HL-60 (cell line): ENCODE measurements at regions not wholly inside any gene's neighbourhood (a gene's known extent, or its start where the extent isn't known, plus 50 kb on each side); places are given as distances from the start of the nearest gene placed in this dataset.
"Not testable (repeated sequence)": the region's sequence is repeated elsewhere in the genome, so short reads cannot be mapped to it uniquely, and the experiment has no call there.

ENCODE experiments used
- CTCF ChIP-seq: IDR thresholded peaks from one replicate; pipeline ENCODE4 v1.5.1; 2011; ENCODE audit warnings: low read length, control low read depth, inconsistent platforms; ENCODE audit not compliant: insufficient read depth
- GABPA ChIP-seq: IDR thresholded peaks from 2 replicates; pipeline ENCODE4 v1.6.1; 2012; ENCODE audit warnings: low read depth
- POLR2AphosphoS5 ChIP-seq: IDR thresholded peaks from 2 replicates; pipeline ENCODE4 v1.6.1; 2012; ENCODE audit warnings: low read depth
- SPI1 ChIP-seq: IDR thresholded peaks from 2 replicates; pipeline ENCODE4 v1.6.1; 2012; ENCODE audit warnings: low read depth, mild to moderate bottlenecking, borderline replicate concordance

- not testable (repeated sequence) for TF ChIP-seq CTCF, POLR2AphosphoS5, GABPA, SPI1
These were observed 111.2 kb upstream of the OR4F16 start for GRCh38 chr1:797649-798048.
